Endodermal cell (in vitro differentiated cells): ENCODE measurements at regions not wholly inside any gene's neighbourhood (a gene's known extent, or its start where the extent isn't known, plus 50 kb on each side); places are given as distances from the start of the nearest gene placed in this dataset.

Experiments
- DNase-seq: peaks from one replicate; pipeline ENCODE4 v3.0.0-alpha.2; 2017
- H3K27ac ChIP-seq: 2 replicates; pipeline ENCODE4 v1.5.1; 2013; ENCODE audit warnings: mild to moderate bottlenecking, low read depth, low read length, moderate library complexity
- H3K27me3 ChIP-seq: 2 replicates; pipeline ENCODE4 v1.6.1; 2013; ENCODE audit warnings: mild to moderate bottlenecking, low read length, moderate library complexity; ENCODE audit not compliant: insufficient read depth, control insufficient read depth, poor library complexity, severe bottlenecking
- H3K36me3 ChIP-seq: 2 replicates; pipeline ENCODE4 v1.7.0; 2013; ENCODE audit warnings: mild to moderate bottlenecking, low read length, moderate library complexity; ENCODE audit not compliant: control insufficient read depth, insufficient read depth
- H3K4me1 ChIP-seq: one replicate; pipeline ENCODE4 v1.7.0; 2013; ENCODE audit warnings: low read length; ENCODE audit not compliant: control insufficient read depth, insufficient read depth
- H3K4me3 ChIP-seq: 2 replicates; pipeline ENCODE4 v1.5.1; 2013; ENCODE audit warnings: mild to moderate bottlenecking, low read length, moderate library complexity
- H3K9ac ChIP-seq: 2 replicates; pipeline ENCODE4 v1.6.1; 2013; ENCODE audit warnings: mild to moderate bottlenecking, low read length, moderate library complexity; ENCODE audit not compliant: poor library complexity, severe bottlenecking; ENCODE audit errors: extremely low read depth
- H3K9me3 ChIP-seq: 2 replicates; pipeline ENCODE4 v1.6.1; 2013; ENCODE audit warnings: mild to moderate bottlenecking, low read length, moderate library complexity; ENCODE audit not compliant: control insufficient read depth
- H3K27ac Mint-ChIP-seq: 2 replicates; pipeline ENCODE4 v1.8.0; 2020; ENCODE audit warnings: mixed read lengths
- H3K27me3 Mint-ChIP-seq: 2 replicates; pipeline ENCODE4 v1.8.0; 2021; ENCODE audit warnings: mild to moderate bottlenecking, mixed read lengths; ENCODE audit not compliant: insufficient read depth
- H3K36me3 Mint-ChIP-seq: 2 replicates; pipeline ENCODE4 v1.8.0; 2020; ENCODE audit warnings: low read depth, mixed read lengths
- H3K4me1 Mint-ChIP-seq: 2 replicates; pipeline ENCODE4 v1.8.0; 2020; ENCODE audit warnings: mixed read lengths
- H3K4me3 Mint-ChIP-seq: 2 replicates; pipeline ENCODE4 v1.8.0; 2020; ENCODE audit warnings: mild to moderate bottlenecking, moderate library complexity, mixed read lengths
- H3K9me3 Mint-ChIP-seq: 2 replicates; pipeline ENCODE4 v1.8.0; 2020; ENCODE audit warnings: mild to moderate bottlenecking, mixed read lengths
- CTCF ChIP-seq: fragments of 200-600 bp; sonication (generic); conservative IDR thresholded peaks from 2 replicates; pipeline ENCODE4 v1.5.0; 2021; ENCODE audit warnings: antibody characterized with exemption, mild to moderate bottlenecking
- WGBS, 2 experiments: methylation state at CpG; one replicate each; pipeline versions ENCODE4 v1.1.5 to v1.1.7; 2013; ENCODE audit warnings: missing lambda C conversion rate in 2 of 2, mixed read lengths in 1 of 2; ENCODE audit not compliant: insufficient coverage in 1 of 2, insufficient read length in 1 of 2; 5-methylcytosine and 5-hydroxymethylcytosine counted together

DNA sequence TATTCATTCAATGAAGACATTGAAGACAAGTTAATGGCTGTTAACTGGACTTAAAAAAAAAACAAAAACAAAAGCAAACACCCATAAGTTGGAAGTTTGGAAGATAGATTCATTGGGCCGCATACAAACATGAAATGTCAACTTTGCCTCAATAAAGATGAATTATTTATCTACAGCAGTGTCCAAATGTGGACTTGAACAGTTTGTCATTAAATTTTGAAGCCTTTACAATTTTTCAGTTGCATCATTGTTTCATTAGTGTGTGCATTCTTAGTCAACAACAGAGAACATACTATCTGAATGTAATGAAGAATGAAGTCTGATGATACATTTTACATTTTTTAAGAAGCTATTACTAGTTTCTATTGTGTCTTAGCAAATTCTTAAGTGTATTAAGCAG lies 152.1 kb downstream of the SLIT2 start:
- Histone ChIP-seq H3K27ac (no peak overlapping the region), H3K9me3 (no peaks in the 10 kb centered on the region), H3K4me1 (no peaks in the 10 kb centered on the region), H3K27me3 (peaks cover 91% of the 10 kb centered on the region), H3K9ac (no peak overlapping the region), H3K36me3 (no peaks in the 10 kb centered on the region), H3K4me3 (no peak overlapping the region)
- H3K9me3 Mint-ChIP-seq = no peaks in the 10 kb centered on the region
- no peak for TF ChIP-seq CTCF
- no peak overlapping the region for H3K27ac Mint-ChIP-seq
- H3K4me1 Mint-ChIP-seq = peaks cover 4% of the 10 kb centered on the region
- WGBS, 2 experiments = 79% methylated on average over 1 of the region's 1 CpG; no CpG with 5 or more reads in 1 of the 2 experiments
- H3K4me3 Mint-ChIP-seq = no peak overlapping the region
- DNase-seq = no peak
- no peaks in the 10 kb centered on the region for H3K36me3 Mint-ChIP-seq
- peaks cover 67% of the 10 kb centered on the region for H3K27me3 Mint-ChIP-seq

DNA sequence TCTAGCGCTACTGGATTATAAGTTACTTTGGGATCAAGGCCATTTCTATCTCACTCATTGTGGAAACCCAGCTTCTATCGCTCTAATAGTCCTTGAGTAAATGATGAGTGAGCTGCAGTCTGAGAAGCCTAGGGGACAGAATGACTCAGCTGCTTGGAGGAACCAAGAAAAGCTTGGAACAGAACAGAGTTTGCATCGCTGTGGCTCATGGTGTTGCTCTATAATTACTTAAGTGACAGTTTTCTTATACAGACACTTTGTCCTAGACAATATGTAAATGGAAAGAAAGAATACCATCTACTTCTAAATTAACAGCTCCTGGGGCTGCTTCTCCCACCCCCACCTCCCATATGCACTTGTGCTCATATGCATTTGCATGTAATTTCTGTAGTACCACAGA lies 156.9 kb downstream of the SLIT2 start:
- Histone ChIP-seq H3K9me3 (no peaks in the 10 kb centered on the region), H3K36me3 (no peaks in the 10 kb centered on the region), H3K4me3 (no peak overlapping the region), H3K27ac (no peak overlapping the region), H3K4me1 (no peaks in the 10 kb centered on the region), H3K9ac (no peak overlapping the region), H3K27me3 (peaks cover 56% of the 10 kb centered on the region)
- no peak for TF ChIP-seq CTCF
- no peaks in the 10 kb centered on the region for H3K36me3 Mint-ChIP-seq
- H3K4me3 Mint-ChIP-seq = no peak overlapping the region
- no peaks in the 10 kb centered on the region for H3K9me3 Mint-ChIP-seq
- no peak overlapping the region for H3K27ac Mint-ChIP-seq
- 95 to 100% methylated on average over 2 to 3 of the region's 3 CpGs for WGBS, 2 experiments
- H3K4me1 Mint-ChIP-seq = peaks cover 4% of the 10 kb centered on the region
- DNase-seq = no peak
- peaks cover 53% of the 10 kb centered on the region for H3K27me3 Mint-ChIP-seq

DNA sequence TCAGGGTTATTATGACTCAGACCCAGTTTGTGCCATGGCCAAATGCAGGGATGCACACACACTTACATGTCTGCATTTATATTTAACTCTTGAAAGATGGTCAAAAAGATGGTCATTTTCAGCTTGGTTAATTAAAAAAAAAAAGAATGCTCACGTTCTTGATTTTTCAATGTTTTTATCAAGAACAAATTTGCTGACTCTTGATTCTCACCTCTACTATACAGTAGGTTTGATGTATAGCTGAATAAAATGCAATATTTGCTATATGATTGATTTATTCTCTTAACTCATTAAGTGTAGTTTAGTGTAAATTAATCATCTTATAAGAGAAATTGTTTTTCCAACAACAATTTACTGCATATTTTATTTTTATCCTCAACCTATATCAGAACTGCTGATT lies 160.4 kb downstream of the SLIT2 start:
- H3K4me3 Mint-ChIP-seq = no peak overlapping the region
- peaks cover 27% of the 10 kb centered on the region for H3K27me3 ChIP-seq
- no peaks in the 10 kb centered on the region for H3K4me1 ChIP-seq
- H3K27ac ChIP-seq = no peak overlapping the region
- TF ChIP-seq CTCF = no peak
- H3K36me3 Mint-ChIP-seq = no peaks in the 10 kb centered on the region
- H3K27me3 Mint-ChIP-seq = peaks cover 34% of the 10 kb centered on the region
- H3K4me3 ChIP-seq = no peak overlapping the region
- H3K9me3 Mint-ChIP-seq = no peaks in the 10 kb centered on the region
- no peak for DNase-seq
- H3K9ac ChIP-seq = no peak overlapping the region
- H3K9me3 ChIP-seq = no peaks in the 10 kb centered on the region
- no peaks in the 10 kb centered on the region for H3K36me3 ChIP-seq
- no peak overlapping the region for H3K27ac Mint-ChIP-seq
- H3K4me1 Mint-ChIP-seq = peaks cover 4% of the 10 kb centered on the region
- 89% methylated on average over 1 of the region's 1 CpG; no CpG with 5 or more reads in 1 of the 2 experiments for WGBS, 2 experiments
